PFSK-1 (cell line): ENCODE measurements at regions not wholly inside any gene's neighbourhood (a gene's known extent, or its start where the extent isn't known, plus 50 kb on each side); places are given as distances from the start of the nearest gene placed in this dataset.
A peak's percentile ranks its signal among the peaks of the same experiment; 100 is the strongest.

Experiments used
- FOXP2 ChIP-seq: optimal IDR thresholded peaks from 2 replicates; pipeline ENCODE3; 2011; ENCODE audit warnings: borderline replicate concordance, control low read depth, inconsistent platforms; ENCODE audit not compliant: insufficient read depth; ENCODE audit errors: extremely low read length, extremely low read depth
- POLR2AphosphoS5 ChIP-seq: IDR thresholded peaks from 2 replicates; pipeline ENCODE4 v1.6.1; 2012; ENCODE audit warnings: low read depth, mild to moderate bottlenecking, control low read depth, low read length, moderate library complexity
- SIN3A ChIP-seq: IDR thresholded peaks from 2 replicates; pipeline ENCODE4 v1.6.1; 2012; ENCODE audit warnings: mild to moderate bottlenecking, low read length, moderate library complexity, borderline replicate concordance; ENCODE audit not compliant: insufficient read depth
- TAF1 ChIP-seq: IDR thresholded peaks from 2 replicates; pipeline ENCODE4 v1.6.1; 2012; ENCODE audit warnings: low read length, control low read depth, borderline replicate concordance; ENCODE audit not compliant: insufficient read depth
- TF ChIP-seq, protein P1 (sequence below), 2 experiments: IDR thresholded peaks; 2 replicates each; pipeline versions ENCODE4 v1.6.1 to v1.8.0; 2011 to 2012; ENCODE audit warnings: low read depth in 2 of 2, low read length in 2 of 2, control low read depth in 1 of 2, inconsistent platforms in 1 of 2, mild to moderate bottlenecking in 1 of 2, moderate library complexity in 1 of 2; ENCODE audit not compliant: insufficient read depth in 1 of 2

DNA sequence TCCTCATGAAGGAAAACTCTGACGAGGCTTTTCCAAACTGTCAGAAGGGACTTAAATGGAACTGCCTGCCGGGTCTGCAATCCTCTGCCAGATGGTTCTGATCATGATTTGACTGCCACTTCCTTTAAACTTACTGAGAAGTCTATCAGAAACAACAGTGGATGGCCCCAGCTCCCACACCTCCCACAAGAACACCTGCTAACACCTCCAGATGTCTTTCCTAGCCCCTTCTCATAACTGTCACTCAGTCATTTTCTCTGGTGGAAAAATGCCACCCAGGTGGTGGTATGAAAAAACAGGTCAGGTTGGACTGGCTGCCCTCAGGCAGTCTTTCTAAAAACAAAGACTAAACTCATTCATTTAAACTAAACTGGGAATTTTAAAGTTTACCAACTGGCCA, 66.7 kb upstream of the ABCD3 start:
- TF ChIP-seq TAF1 (no peak), SIN3A (no peak), POLR2AphosphoS5 (peak; percentile 39; the same call in 1 of the 2 replicates)
- TF ChIP-seq, protein P1, sequence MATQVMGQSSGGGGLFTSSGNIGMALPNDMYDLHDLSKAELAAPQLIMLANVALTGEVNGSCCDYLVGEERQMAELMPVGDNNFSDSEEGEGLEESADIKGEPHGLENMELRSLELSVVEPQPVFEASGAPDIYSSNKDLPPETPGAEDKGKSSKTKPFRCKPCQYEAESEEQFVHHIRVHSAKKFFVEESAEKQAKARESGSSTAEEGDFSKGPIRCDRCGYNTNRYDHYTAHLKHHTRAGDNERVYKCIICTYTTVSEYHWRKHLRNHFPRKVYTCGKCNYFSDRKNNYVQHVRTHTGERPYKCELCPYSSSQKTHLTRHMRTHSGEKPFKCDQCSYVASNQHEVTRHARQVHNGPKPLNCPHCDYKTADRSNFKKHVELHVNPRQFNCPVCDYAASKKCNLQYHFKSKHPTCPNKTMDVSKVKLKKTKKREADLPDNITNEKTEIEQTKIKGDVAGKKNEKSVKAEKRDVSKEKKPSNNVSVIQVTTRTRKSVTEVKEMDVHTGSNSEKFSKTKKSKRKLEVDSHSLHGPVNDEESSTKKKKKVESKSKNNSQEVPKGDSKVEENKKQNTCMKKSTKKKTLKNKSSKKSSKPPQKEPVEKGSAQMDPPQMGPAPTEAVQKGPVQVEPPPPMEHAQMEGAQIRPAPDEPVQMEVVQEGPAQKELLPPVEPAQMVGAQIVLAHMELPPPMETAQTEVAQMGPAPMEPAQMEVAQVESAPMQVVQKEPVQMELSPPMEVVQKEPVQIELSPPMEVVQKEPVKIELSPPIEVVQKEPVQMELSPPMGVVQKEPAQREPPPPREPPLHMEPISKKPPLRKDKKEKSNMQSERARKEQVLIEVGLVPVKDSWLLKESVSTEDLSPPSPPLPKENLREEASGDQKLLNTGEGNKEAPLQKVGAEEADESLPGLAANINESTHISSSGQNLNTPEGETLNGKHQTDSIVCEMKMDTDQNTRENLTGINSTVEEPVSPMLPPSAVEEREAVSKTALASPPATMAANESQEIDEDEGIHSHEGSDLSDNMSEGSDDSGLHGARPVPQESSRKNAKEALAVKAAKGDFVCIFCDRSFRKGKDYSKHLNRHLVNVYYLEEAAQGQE (IDR thresholded peaks at IDR 0.05; ENCODE audit: insufficient read depth in 1 of 2, low read depth in 2 of 2, low read length in 2 of 2), result 0 out of 4 replicates have a peak, but pooled peaks of 1 of the 2 experiments have one; percentile 19

DNA sequence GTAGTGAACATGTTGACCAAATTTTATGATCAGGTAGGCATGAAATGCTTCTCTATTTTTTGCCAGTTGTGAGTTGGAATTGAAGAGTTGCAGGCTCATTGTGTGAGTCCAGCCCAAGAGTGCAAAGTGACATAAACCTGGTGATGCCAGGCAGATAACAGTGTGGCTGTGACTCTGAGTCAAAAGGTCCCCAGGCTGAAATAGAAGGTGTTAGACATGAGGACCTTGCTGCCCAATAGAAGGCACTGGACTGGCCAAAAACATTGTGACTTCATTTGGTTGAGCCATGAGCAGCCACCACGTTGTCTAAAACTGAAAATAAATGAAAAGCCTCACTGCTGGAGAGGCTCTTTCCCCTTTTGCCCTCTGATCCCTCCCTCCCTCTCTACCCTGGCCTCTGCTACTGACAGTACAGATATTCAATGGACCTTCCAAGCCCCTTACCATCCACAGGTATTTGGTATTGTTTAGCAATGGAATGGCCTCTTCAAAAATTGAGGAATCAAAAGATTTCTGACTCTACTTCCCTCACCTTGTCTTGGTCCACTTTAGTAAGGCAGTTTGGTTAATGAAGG, 67.8 kb upstream of the ABCD3 start:
- no peak for TF ChIP-seq TAF1
- no peak for TF ChIP-seq FOXP2
- no peak for TF ChIP-seq SIN3A
- no peak for TF ChIP-seq POLR2AphosphoS5
- TF ChIP-seq, protein P1 (IDR thresholded peaks at IDR 0.05; ENCODE audit: insufficient read depth in 1 of 2, low read depth in 2 of 2, low read length in 2 of 2), result no peak

DNA sequence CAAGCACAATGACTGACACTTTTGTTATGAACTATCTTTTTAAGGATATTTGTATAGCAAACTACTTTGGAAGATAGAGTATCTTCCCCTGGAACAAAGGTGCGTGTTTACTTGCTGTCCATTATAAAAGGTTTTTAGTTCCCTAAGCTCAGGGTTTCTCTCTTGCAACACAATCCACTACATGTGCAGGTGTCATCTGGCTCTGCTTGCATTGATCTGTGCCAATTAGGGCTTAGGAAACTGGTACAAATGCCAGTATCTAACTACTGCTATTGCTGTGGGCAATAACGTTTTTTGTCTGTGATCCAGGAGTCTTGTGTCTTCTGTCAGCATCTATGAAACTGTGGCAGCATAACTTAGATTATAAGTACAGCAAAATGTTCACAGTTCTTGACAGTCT, 68.3 kb upstream of the ABCD3 start:
- no peak for TF ChIP-seq POLR2AphosphoS5
- TF ChIP-seq FOXP2, result no peak
- TF ChIP-seq TAF1, result no peak
- TF ChIP-seq, protein P1 (IDR thresholded peaks at IDR 0.05; ENCODE audit: insufficient read depth in 1 of 2, low read depth in 2 of 2, low read length in 2 of 2), result no peak
- TF ChIP-seq SIN3A, result no peak

DNA sequence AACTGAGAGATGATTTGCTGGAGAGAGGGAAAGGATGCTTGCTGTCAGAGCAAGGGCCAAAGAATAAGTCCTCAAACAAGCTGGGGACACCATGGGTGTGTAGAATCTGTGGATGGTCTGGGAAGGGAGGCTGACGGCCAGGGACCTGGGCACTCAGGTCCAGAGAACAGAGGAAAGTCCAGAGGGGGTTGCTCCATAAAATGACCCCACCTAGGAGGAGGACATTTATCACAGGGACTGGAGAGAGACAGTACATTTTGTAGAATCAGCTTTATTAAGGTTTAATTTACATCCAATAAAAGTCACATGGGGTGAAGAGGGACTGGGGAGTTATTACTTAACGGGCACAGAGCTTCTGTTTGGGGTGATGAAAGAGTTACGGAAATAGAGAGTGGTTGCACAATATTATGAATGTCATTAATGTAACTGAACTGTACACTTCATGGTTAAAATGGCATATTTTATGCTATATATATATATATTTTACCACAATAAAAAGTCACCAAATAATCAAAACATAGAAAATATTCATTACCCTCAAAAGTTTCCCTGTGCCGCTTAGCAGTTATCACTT, 73.0 kb upstream of the ABCD3 start:
- TF ChIP-seq, protein P1 (IDR thresholded peaks at IDR 0.05; ENCODE audit: insufficient read depth in 1 of 2, low read depth in 2 of 2, low read length in 2 of 2), result no peak
- TF ChIP-seq POLR2AphosphoS5, result no peak
- TF ChIP-seq SIN3A, result no peak
- no peak for TF ChIP-seq TAF1
- TF ChIP-seq FOXP2, result no peak
